H1 (cell line): ENCODE measurements at regions not wholly inside any gene's neighbourhood (a gene's known extent, or its start where the extent isn't known, plus 50 kb on each side); places are given as distances from the start of the nearest gene placed in this dataset.

Source experiments
- CTCF ChIA-PET: fragments of 300-600 bp; sonication (Branson Sonifier 250); formaldehyde crosslinking; loops from one replicate; lab custom pipeline; 2021; ENCODE audit not compliant: partially characterized antibody; lab: Charles Lee
- POLR2A ChIA-PET: fragments of 300-600 bp; sonication (Branson Sonifier 250); formaldehyde crosslinking; loops from one replicate; lab custom pipeline; 2021; ENCODE audit warnings: inconsistent platforms; ENCODE audit not compliant: partially characterized antibody; lab: Charles Lee
- DNase-seq, 2 experiments: peaks; one replicate each; pipeline versions ENCODE4 v3.0.0 to v3.0.0-alpha.2; 2010 to 2022; ENCODE audit warnings: low spot score in 2 of 2, low read depth in 1 of 2, mixed read lengths in 1 of 2
- FAIRE-seq: peaks from 2 replicates; lab custom pipeline; 2011; peaks lifted over from hg19 to GRCh38; lab: Jason Lieb, UNC
- H2AFZ ChIP-seq: 2 replicates; pipeline ENCODE4 v1.8.1; 2012; ENCODE audit warnings: low read length, inconsistent platforms
- H2AK5ac ChIP-seq: 2 replicates; pipeline ENCODE4 v1.6.1; 2013; ENCODE audit warnings: low read depth, low read length
- H2BK120ac ChIP-seq: replicated peaks from 2 replicates; pipeline ENCODE3; 2013; ENCODE audit warnings: low read depth, low read length, inconsistent platforms
- H2BK12ac ChIP-seq: 2 replicates; pipeline ENCODE4 v1.6.1; 2013; ENCODE audit warnings: low read depth, low read length
- H2BK15ac ChIP-seq: 2 replicates; pipeline ENCODE4 v1.6.1; 2013; ENCODE audit warnings: low read length
- H2BK20ac ChIP-seq: 2 replicates; pipeline ENCODE4 v1.6.1; 2013; ENCODE audit warnings: low read length
- H2BK5ac ChIP-seq: 2 replicates; pipeline ENCODE4 v1.6.1; 2013; ENCODE audit warnings: low read depth, low read length
- H3K14ac ChIP-seq: 2 replicates; pipeline ENCODE4 v1.6.1; 2013; ENCODE audit warnings: inconsistent platforms; ENCODE audit not compliant: insufficient read length
- H3K18ac ChIP-seq: 2 replicates; pipeline ENCODE4 v1.6.1; 2013; ENCODE audit warnings: low read length; ENCODE audit errors: extremely low read depth
- H3K23ac ChIP-seq: 2 replicates; pipeline ENCODE4 v1.6.1; 2013; ENCODE audit warnings: inconsistent platforms; ENCODE audit not compliant: insufficient read length
- H3K23me2 ChIP-seq: 2 replicates; pipeline ENCODE4 v1.6.1; 2013; ENCODE audit warnings: low read depth, low read length
- H3K27ac ChIP-seq: 2 replicates; pipeline ENCODE4 v1.6.1; 2011; ENCODE audit warnings: low read depth, low read length, inconsistent platforms
- H3K27me3 ChIP-seq, 4 experiments: replicated peaks in 1 of 4; 1 replicate in 1 of 4; 2 replicates in 3 of 4; pipeline versions ENCODE4 v1.6.1 to v1.8.1; 2011 to 2013; ENCODE audit warnings: low read length in 3 of 4, mild to moderate bottlenecking in 3 of 4, inconsistent platforms in 2 of 4, mixed read lengths in 2 of 4, moderate library complexity in 1 of 4; ENCODE audit not compliant: control insufficient read depth in 3 of 4, insufficient read depth in 3 of 4; ENCODE audit errors: extremely low read depth in 1 of 4
- H3K36me3 ChIP-seq, 4 experiments: 2 replicates each; pipeline versions ENCODE4 v1.6.1 to v1.8.1; 2011 to 2013; ENCODE audit warnings: mild to moderate bottlenecking in 4 of 4, low read length in 3 of 4, moderate library complexity in 2 of 4, control low read depth in 1 of 4, inconsistent platforms in 1 of 4; ENCODE audit not compliant: insufficient read depth in 4 of 4, control insufficient read depth in 2 of 4
- H3K4ac ChIP-seq: replicated peaks from 2 replicates; pipeline ENCODE3; 2013; ENCODE audit warnings: low read length, low read depth, mixed read lengths, inconsistent platforms; ENCODE audit not compliant: insufficient read length
- H3K4me1 ChIP-seq, 4 experiments: replicated peaks in 1 of 4; 1 replicate in 1 of 4; 2 replicates in 3 of 4; pipeline versions ENCODE4 v1.6.1 to v1.8.1; 2011 to 2013; ENCODE audit warnings: low read length in 3 of 4, inconsistent platforms in 2 of 4, mixed read lengths in 1 of 4; ENCODE audit not compliant: insufficient read depth in 4 of 4, control insufficient read depth in 3 of 4
- H3K4me2 ChIP-seq, 2 experiments: 2 replicates each; pipeline versions ENCODE4 v1.6.1 to v1.8.1; 2011 to 2013; ENCODE audit warnings: low read depth in 2 of 2, low read length in 2 of 2, control low read depth in 1 of 2, inconsistent platforms in 1 of 2, mild to moderate bottlenecking in 1 of 2; ENCODE audit not compliant: insufficient read depth in 1 of 2
- H3K4me3 ChIP-seq, 4 experiments: fragments of 200-600, 300-600 bp in 1 of 4; sonication (generic), shearing (Covaris generic), sonication (Bioruptor Twin) in 1 of 4; 2 replicates each; pipeline versions ENCODE4 v1.5.1 to v1.8.1; 2011 to 2016; ENCODE audit warnings: low read length in 4 of 4, low read depth in 3 of 4, control low read depth in 2 of 4, inconsistent platforms in 2 of 4, mild to moderate bottlenecking in 2 of 4, mixed read lengths in 1 of 4, moderate library complexity in 1 of 4; ENCODE audit not compliant: insufficient read depth in 2 of 4; ENCODE audit errors: extremely low read depth in 1 of 4
- H3K56ac ChIP-seq: replicated peaks from 2 replicates; pipeline ENCODE3; 2013; ENCODE audit warnings: low read depth, mild to moderate bottlenecking, mixed read lengths, low read length, inconsistent platforms; ENCODE audit not compliant: insufficient read length
- H3K79me1 ChIP-seq: 2 replicates; pipeline ENCODE4 v1.6.1; 2013; ENCODE audit warnings: low read depth, low read length, control low read depth
- H3K79me2 ChIP-seq, 2 experiments: 2 replicates each; pipeline versions ENCODE4 v1.6.1 to v1.8.1; 2012 to 2013; ENCODE audit warnings: low read length in 2 of 2, mild to moderate bottlenecking in 2 of 2, inconsistent platforms in 1 of 2; ENCODE audit not compliant: insufficient read depth in 2 of 2, control insufficient read depth in 1 of 2
- H3K9ac ChIP-seq, 4 experiments: replicated peaks in 1 of 4; 1 replicate in 1 of 4; 2 replicates in 3 of 4; pipeline versions ENCODE4 v1.6.1 to v1.8.1; 2011 to 2013; ENCODE audit warnings: low read depth in 3 of 4, low read length in 3 of 4, control low read depth in 2 of 4, mild to moderate bottlenecking in 2 of 4, moderate library complexity in 2 of 4, inconsistent platforms in 1 of 4; ENCODE audit errors: extremely low read depth in 1 of 4
- H3K9me3 ChIP-seq, 2 experiments: 2 replicates each; pipeline versions ENCODE4 v1.6.1 to v1.8.1; 2012 to 2013; ENCODE audit warnings: mild to moderate bottlenecking in 2 of 2, moderate library complexity in 2 of 2, control low read depth in 1 of 2, inconsistent platforms in 1 of 2, low read depth in 1 of 2, low read length in 1 of 2, mixed read lengths in 1 of 2; ENCODE audit not compliant: insufficient read depth in 2 of 2
- H4K20me1 ChIP-seq, 2 experiments: replicated peaks in 1 of 2; 2 replicates each; pipeline versions ENCODE3 to v1.8.1; 2011 to 2013; ENCODE audit warnings: inconsistent platforms in 2 of 2, low read length in 2 of 2, mild to moderate bottlenecking in 1 of 2; ENCODE audit not compliant: insufficient read depth in 2 of 2, control insufficient read depth in 1 of 2
- H4K5ac ChIP-seq: 2 replicates; pipeline ENCODE4 v1.6.1; 2013; ENCODE audit warnings: low read length, low read depth, mixed read lengths, inconsistent platforms; ENCODE audit not compliant: insufficient read length
- H4K8ac ChIP-seq: 2 replicates; pipeline ENCODE4 v1.8.0; 2013; ENCODE audit warnings: mild to moderate bottlenecking, moderate library complexity, low read length, inconsistent platforms; ENCODE audit not compliant: insufficient read depth; ENCODE audit errors: extremely low read depth
- H4K91ac ChIP-seq: replicated peaks from 2 replicates; pipeline ENCODE3; 2013; ENCODE audit warnings: low read length, mixed read lengths, inconsistent platforms; ENCODE audit not compliant: insufficient read length
- BACH1 ChIP-seq: IDR thresholded peaks from 2 replicates; pipeline ENCODE4 v1.6.1; 2012; ENCODE audit warnings: low read length, improper control_type of control experiment
- CBX5 ChIP-seq: fragments of 300-800, 300-1000 bp; sonication (generic); IDR thresholded peaks from 2 replicates; pipeline ENCODE4 v1.7.1; 2016; ENCODE audit warnings: antibody characterized with exemption, low read length, low read depth
- CEBPB ChIP-seq: IDR thresholded peaks from 2 replicates; pipeline ENCODE4 v1.6.1; 2012; ENCODE audit warnings: low read depth, low read length
- CHD2 ChIP-seq: IDR thresholded peaks from 2 replicates; pipeline ENCODE4 v1.6.1; 2012; ENCODE audit warnings: low read length, improper control_type of control experiment
- CREB1 ChIP-seq: IDR thresholded peaks from 2 replicates; pipeline ENCODE4 v1.6.1; 2012; ENCODE audit warnings: inconsistent platforms
- NRF1 ChIP-seq: IDR thresholded peaks from 2 replicates; pipeline ENCODE4 v1.6.1; 2011; ENCODE audit warnings: mild to moderate bottlenecking, low read depth, low read length, improper control_type of control experiment
- RNF2 ChIP-seq: fragments of 200-900, 300-1000 bp; sonication (generic); IDR thresholded peaks from 2 replicates; pipeline ENCODE4 v1.7.1; 2016; ENCODE audit warnings: borderline replicate concordance, low read depth, mild to moderate bottlenecking, antibody characterized with exemption, low read length; ENCODE audit not compliant: poor library complexity, severe bottlenecking; ENCODE audit errors: missing control alignments
- RXRA ChIP-seq: IDR thresholded peaks from 2 replicates; pipeline ENCODE4 v1.6.1; 2011; ENCODE audit warnings: low read depth, mild to moderate bottlenecking, low read length, moderate library complexity; ENCODE audit not compliant: insufficient read depth
- TCF12 ChIP-seq: IDR thresholded peaks from 2 replicates; pipeline ENCODE4 v1.6.1; 2011; ENCODE audit warnings: low read depth, mild to moderate bottlenecking, low read length
- WGBS, 2 experiments: shearing (Covaris generic) in 1 of 2; methylation state at CpG; one replicate each; pipeline versions ENCODE4 v1.1.6 to v1.1.7; 2013 to 2015; ENCODE audit warnings: low lambda C conversion rate in 2 of 2, mixed read lengths in 2 of 2, inconsistent platforms in 1 of 2, low coverage in 1 of 2, missing lambda C conversion rate in 1 of 2; ENCODE audit not compliant: insufficient replicate concordance in 2 of 2, insufficient coverage in 1 of 2, insufficient read length in 1 of 2; ENCODE audit errors: extremely low coverage in 1 of 2, missing lambda C conversion rate in 1 of 2; 5-methylcytosine and 5-hydroxymethylcytosine counted together

DNA sequence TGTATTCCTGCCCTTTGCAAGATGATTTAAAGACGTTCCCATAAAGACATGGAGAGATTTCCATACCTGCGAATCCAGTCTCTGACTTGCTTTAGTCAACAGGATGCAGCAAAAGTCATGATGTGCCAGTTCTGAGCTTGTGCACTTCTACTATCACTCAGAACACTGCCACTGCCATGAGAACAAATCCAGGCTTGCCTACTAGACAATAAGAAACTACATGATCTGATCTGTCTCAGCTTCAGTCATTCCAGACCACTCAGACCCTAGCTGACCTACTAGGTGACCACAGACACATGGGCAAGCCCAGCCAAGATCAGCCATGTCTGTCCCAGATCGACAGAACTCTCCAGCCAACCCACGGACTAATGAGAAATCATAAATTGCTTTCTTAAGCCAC lies 219.2 kb downstream of the RRAGC start:
- no peak for DNase-seq
- H2BK15ac ChIP-seq = no peak overlapping the region
- no peak overlapping the region for H3K14ac ChIP-seq
- H3K27ac ChIP-seq = no peak overlapping the region
- H2BK5ac ChIP-seq = no peak overlapping the region
- no peak overlapping the region for H3K4me2 ChIP-seq
- no peak overlapping the region for H3K23ac ChIP-seq
- H4K8ac ChIP-seq = no peak overlapping the region
- H3K4me3 ChIP-seq = no peak overlapping the region
- TF ChIP-seq NRF1 (no peak), TCF12 (no peak), RNF2 (no peak), CHD2 (no peak), BACH1 (no peak), RXRA (no peak), CREB1 (no peak), CEBPB (no peak), CBX5 (no peak)
- TF ChIP-seq, all 59 proteins: peak for 0
- Histone ChIP-seq H3K79me1 (no peaks in the 10 kb centered on the region), H4K5ac (no peak overlapping the region), H3K23me2 (no peaks in the 10 kb centered on the region), H3K27me3 (peaks cover 0 to 3% (median 1%) of the 10 kb centered on the region in 4 experiments; a peak in 1 of 7 replicates), H3K4ac (no peak overlapping the region), H2AFZ (no peak overlapping the region), H3K56ac (no peak overlapping the region), H3K4me1 (no peaks in the 10 kb centered on the region; a peak in 1 of 7 replicates), H3K18ac (no peak overlapping the region), H2AK5ac (no peak overlapping the region), H2BK20ac (no peak overlapping the region), H3K79me2 (no peaks in the 10 kb centered on the region), H4K20me1 (no peaks in the 10 kb centered on the region), H2BK12ac (no peak overlapping the region), H3K9ac (no peak overlapping the region), H4K91ac (no peak overlapping the region), H3K9me3 (no peaks in the 10 kb centered on the region), H2BK120ac (no peak overlapping the region), H3K36me3 (no peaks in the 10 kb centered on the region)
- ChIA-PET POLR2A (no interaction called here), CTCF (interaction anchor here (1.0 to 1.1 kb wide), 2 partner anchors 12 to 54 kb away, joined by 3 read pairs; no protein-coding TSS in a partner anchor)
- WGBS, 2 experiments = 90% methylated on average over 4 of the region's 4 CpGs; no CpG with 5 or more reads in 1 of the 2 experiments
- FAIRE-seq = no peak
